ENCODE measurements at regions not wholly inside any gene's neighbourhood (a gene's known extent, or its start where the extent isn't known, plus 50 kb on each side); places are given as distances from the start of the nearest gene placed in this dataset.

- H3K4me3 ChIP-seq (ENCODE audit: low read depth, low read length) = no peak overlapping the region
- no peak for DNase-seq (ENCODE audit: low read depth)
- no peak for TF ChIP-seq CTCF (IDR thresholded peaks at IDR 0.05; ENCODE audit: control insufficient read depth, extremely low read depth, insufficient read depth)
Observed at GRCh38 chr5:3185488-3185887, 410.1 kb upstream of the IRX1 start.

DNA sequence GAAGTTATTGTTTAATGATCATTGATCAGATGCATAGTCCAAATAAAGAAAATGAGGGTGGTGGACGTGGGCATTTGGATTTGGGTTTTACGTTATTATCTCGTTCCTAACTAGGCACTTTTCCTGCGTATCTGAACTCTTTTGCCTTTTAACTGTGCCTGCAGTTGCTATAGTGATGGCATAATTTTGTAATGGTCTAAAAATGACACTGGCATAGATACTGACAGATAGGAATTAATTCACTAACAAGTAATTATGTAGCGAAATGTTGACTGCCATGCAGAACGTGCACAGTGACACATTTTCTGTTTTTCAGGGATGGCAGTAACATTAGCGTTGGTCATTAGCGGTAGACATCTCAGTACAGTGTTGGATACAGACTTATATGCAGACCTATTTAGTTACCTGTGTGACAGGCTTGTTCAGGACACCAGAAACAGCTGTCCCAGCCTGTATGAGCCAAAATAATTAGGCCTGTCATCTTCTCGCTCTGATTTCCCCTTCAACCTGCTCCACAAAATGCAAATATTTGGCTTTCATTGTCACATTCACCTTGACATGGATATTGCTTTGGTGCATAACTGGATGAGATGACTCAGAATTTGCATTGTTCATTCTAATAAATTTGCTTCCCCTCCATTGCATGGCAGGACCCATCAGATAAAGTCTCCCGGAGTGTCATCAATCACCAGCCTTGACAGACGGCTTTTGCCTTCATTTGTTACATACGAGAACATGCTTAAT is 413.3 kb upstream of the IRX1 start:
- no peak for TF ChIP-seq CTCF (IDR thresholded peaks at IDR 0.05; ENCODE audit: control insufficient read depth, extremely low read depth, insufficient read depth)
- no peak for DNase-seq (ENCODE audit: low read depth)
- no peak overlapping the region for H3K4me3 ChIP-seq (ENCODE audit: low read depth, low read length)

GRCh38 chr5:3181671-3182070 is 414.0 kb upstream of the IRX1 start:
- no peak for DNase-seq (ENCODE audit: low read depth)
- no peak overlapping the region for H3K4me3 ChIP-seq (ENCODE audit: low read depth, low read length)
- TF ChIP-seq CTCF (IDR thresholded peaks at IDR 0.05; ENCODE audit: control insufficient read depth, extremely low read depth, insufficient read depth) = no peak

- TF ChIP-seq CTCF (IDR thresholded peaks at IDR 0.05; ENCODE audit: control insufficient read depth, extremely low read depth, insufficient read depth) = no peak
- no peak overlapping the region for H3K4me3 ChIP-seq (ENCODE audit: low read depth, low read length)
- no peak for DNase-seq (ENCODE audit: low read depth)
Observed at GRCh38 chr5:3180636-3181035, 415.0 kb upstream of the IRX1 start.

DNA sequence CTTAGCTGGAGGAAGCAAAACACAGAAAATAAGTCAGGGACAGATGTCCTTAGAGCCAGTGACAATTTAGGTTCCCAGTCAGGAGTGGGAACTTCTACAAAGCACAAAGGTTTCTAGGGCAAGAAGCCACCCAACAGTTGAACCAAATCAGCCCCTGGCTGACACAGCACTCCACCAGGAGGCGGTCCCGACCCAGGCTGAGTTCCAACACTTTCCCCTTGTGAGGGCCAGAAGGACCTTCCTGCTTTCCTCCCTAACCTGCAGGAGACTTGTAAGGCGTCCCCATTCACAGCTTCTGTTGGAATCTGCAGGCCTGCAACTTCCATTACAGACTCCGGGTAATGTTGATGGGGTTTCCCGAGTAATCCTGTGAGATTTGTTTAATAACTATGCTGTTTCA is 416.4 kb upstream of the IRX1 start:
- no peak for TF ChIP-seq CTCF (IDR thresholded peaks at IDR 0.05; ENCODE audit: control insufficient read depth, extremely low read depth, insufficient read depth)
- DNase-seq (ENCODE audit: low read depth) = no peak
- H3K4me3 ChIP-seq (ENCODE audit: low read depth, low read length) = no peak overlapping the region

- no peak for TF ChIP-seq CTCF (IDR thresholded peaks at IDR 0.05; ENCODE audit: control insufficient read depth, extremely low read depth, insufficient read depth)
Observed at GRCh38 chr5:3177338-3177737, 418.3 kb upstream of the IRX1 start.

GRCh38 chr5:3175416-3175815 is 420.2 kb upstream of the IRX1 start:
- no peak for DNase-seq (ENCODE audit: low read depth)
- no peak for TF ChIP-seq CTCF (IDR thresholded peaks at IDR 0.05; ENCODE audit: control insufficient read depth, extremely low read depth, insufficient read depth)
- H3K4me3 ChIP-seq (ENCODE audit: low read depth, low read length) = no peak overlapping the region

More at GRCh38 chr5:3177338-3177737, 418.3 kb upstream of the IRX1 start:
- H3K4me3 ChIP-seq (ENCODE audit: low read depth, low read length) = no peak overlapping the region
- no peak for DNase-seq (ENCODE audit: low read depth)

Data from LNCaP clone FGC (cell line).